ENCODE measurements at regions not wholly inside any gene's neighbourhood (a gene's known extent, or its start where the extent isn't known, plus 50 kb on each side); places are given as distances from the start of the nearest gene placed in this dataset.

- Histone ChIP-seq H3K27me3 (ENCODE audit: control insufficient read depth, insufficient read depth, low read length) (no peaks in the 10 kb centered on the region), H3K27ac (ENCODE audit: low read length) (no peak overlapping the region), H3K36me3 (ENCODE audit: control insufficient read depth, insufficient read depth, low read length) (no peaks in the 10 kb centered on the region), H3K4me1 (ENCODE audit: control insufficient read depth, insufficient read depth, low read length) (no peaks in the 10 kb centered on the region), H3K4me3 (ENCODE audit: low read depth in 2 of 2, low read length in 2 of 2) (no peak overlapping the region), H3K9me3 (ENCODE audit: control insufficient read depth, insufficient read depth, low read depth, low read length) (no peaks in the 10 kb centered on the region)
- intact Hi-C loops (cut with micrococcal nuclease; ENCODE audit: unreplicated experiment), result no loop called here
- no peak for DNase-seq (ENCODE audit: low read depth, low spot score)
- ChIA-PET POLR2A (no interaction called here), CTCF (no interaction called here)
- in situ Hi-C loops (cut with HindIII; ENCODE audit: low pct_unique_long_range_greater_than_20kb, low sequenced_read_pairs), result no loop called here
- BruUV-seq (replicated peaks), result no TSS peak
- no peak for ATAC-seq
- no peak for TF ChIP-seq POLR2AphosphoS5 (IDR thresholded peaks at IDR 0.05; ENCODE audit: low read depth, low read length)
- no peak for TF ChIP-seq CTCF (IDR thresholded peaks at IDR 0.05)
- no peak for TF ChIP-seq REST (IDR thresholded peaks at IDR 0.05; ENCODE audit: insufficient read depth in 1 of 2, low read depth in 2 of 2, low read length in 1 of 2)
- TF ChIP-seq TCF7L2 (IDR thresholded peaks at IDR 0.05; ENCODE audit: low read depth, low read length), result no peak
- TF ChIP-seq SIN3A (IDR thresholded peaks at IDR 0.05; ENCODE audit: borderline replicate concordance, insufficient read depth, low read depth, low read length), result no peak
Observed at GRCh38 chr2:176781570-176782217, 430.9 kb upstream of the HNRNPA3 start.

GRCh38 chr2:176784633-176785200 lies 427.9 kb upstream of the HNRNPA3 start:
- no peak overlapping the region for H3K27ac ChIP-seq (ENCODE audit: low read length)
- no peaks in the 10 kb centered on the region for H3K36me3 ChIP-seq (ENCODE audit: control insufficient read depth, insufficient read depth, low read length)
- POLR2A ChIA-PET, result no interaction called here
- CTCF ChIA-PET, result no interaction called here
- intact Hi-C loops (cut with micrococcal nuclease; ENCODE audit: unreplicated experiment) (no loop called here), in situ Hi-C loops (cut with HindIII; ENCODE audit: low pct_unique_long_range_greater_than_20kb, low sequenced_read_pairs) (no loop called here)
- no peak for TF ChIP-seq SIN3A (IDR thresholded peaks at IDR 0.05; ENCODE audit: borderline replicate concordance, insufficient read depth, low read depth, low read length)
- TF ChIP-seq TCF7L2 (IDR thresholded peaks at IDR 0.05; ENCODE audit: low read depth, low read length), result no peak
- no peak for TF ChIP-seq REST (IDR thresholded peaks at IDR 0.05; ENCODE audit: insufficient read depth in 1 of 2, low read depth in 2 of 2, low read length in 1 of 2)
- no peak for TF ChIP-seq CTCF (IDR thresholded peaks at IDR 0.05)
- no peak for TF ChIP-seq POLR2AphosphoS5 (IDR thresholded peaks at IDR 0.05; ENCODE audit: low read depth, low read length)
- H3K4me1 ChIP-seq (ENCODE audit: control insufficient read depth, insufficient read depth, low read length), result no peaks in the 10 kb centered on the region
- no peaks in the 10 kb centered on the region for H3K27me3 ChIP-seq (ENCODE audit: control insufficient read depth, insufficient read depth, low read length)
- ATAC-seq (no peak), DNase-seq (ENCODE audit: low read depth, low spot score) (no peak)
- H3K9me3 ChIP-seq (ENCODE audit: control insufficient read depth, insufficient read depth, low read depth, low read length), result no peaks in the 10 kb centered on the region
- H3K4me3 ChIP-seq (ENCODE audit: low read depth in 2 of 2, low read length in 2 of 2), result no peak overlapping the region
- no TSS peak for BruUV-seq (replicated peaks)
